Fibroblast of mammary gland (primary cell): ENCODE measurements at regions not wholly inside any gene's neighbourhood (a gene's known extent, or its start where the extent isn't known, plus 50 kb on each side); places are given as distances from the start of the nearest gene placed in this dataset.
"Not testable (repeated sequence)": the region's sequence is repeated elsewhere in the genome, so short reads cannot be mapped to it uniquely, and the experiment has no call there.

Source experiments
- DNase-seq: peaks from one replicate; pipeline ENCODE4 v3.0.0-alpha.2; 2010; ENCODE audit warnings: low read depth
- H3K4me3 ChIP-seq: 2 replicates; pipeline ENCODE4 v1.5.1; 2011; ENCODE audit warnings: low read depth, mild to moderate bottlenecking, low read length, moderate library complexity; ENCODE audit not compliant: control insufficient read depth
- TF ChIP-seq, protein P1 (sequence below): conservative IDR thresholded peaks from 2 replicates; pipeline ENCODE4 v1.5.1; 2011; ENCODE audit warnings: low read depth, low read length, inconsistent platforms; ENCODE audit not compliant: control insufficient read depth, insufficient read depth

DNA sequence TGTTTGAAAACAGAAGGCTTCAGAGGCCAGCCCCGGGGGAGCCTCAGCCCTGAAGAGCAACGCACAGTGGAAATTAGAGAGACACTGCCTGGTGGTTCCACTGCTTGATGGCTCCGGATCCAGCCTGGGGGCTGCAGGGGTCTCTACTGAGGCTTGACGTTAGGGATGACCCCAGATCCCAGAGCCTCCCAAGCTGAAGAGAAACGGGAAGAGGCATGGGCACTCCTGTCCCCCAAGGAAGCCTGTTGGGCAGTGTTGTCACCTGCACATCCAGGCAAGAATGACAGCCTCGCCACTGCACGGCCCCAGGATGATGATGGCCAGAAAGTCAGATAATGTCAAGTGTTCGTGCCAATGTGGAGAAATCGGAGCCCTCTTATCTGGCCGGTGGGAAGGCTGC lies 56.8 kb upstream of the FGF3 start:
- no peak overlapping the region for H3K4me3 ChIP-seq
- no peak for DNase-seq
- TF ChIP-seq, protein P1, sequence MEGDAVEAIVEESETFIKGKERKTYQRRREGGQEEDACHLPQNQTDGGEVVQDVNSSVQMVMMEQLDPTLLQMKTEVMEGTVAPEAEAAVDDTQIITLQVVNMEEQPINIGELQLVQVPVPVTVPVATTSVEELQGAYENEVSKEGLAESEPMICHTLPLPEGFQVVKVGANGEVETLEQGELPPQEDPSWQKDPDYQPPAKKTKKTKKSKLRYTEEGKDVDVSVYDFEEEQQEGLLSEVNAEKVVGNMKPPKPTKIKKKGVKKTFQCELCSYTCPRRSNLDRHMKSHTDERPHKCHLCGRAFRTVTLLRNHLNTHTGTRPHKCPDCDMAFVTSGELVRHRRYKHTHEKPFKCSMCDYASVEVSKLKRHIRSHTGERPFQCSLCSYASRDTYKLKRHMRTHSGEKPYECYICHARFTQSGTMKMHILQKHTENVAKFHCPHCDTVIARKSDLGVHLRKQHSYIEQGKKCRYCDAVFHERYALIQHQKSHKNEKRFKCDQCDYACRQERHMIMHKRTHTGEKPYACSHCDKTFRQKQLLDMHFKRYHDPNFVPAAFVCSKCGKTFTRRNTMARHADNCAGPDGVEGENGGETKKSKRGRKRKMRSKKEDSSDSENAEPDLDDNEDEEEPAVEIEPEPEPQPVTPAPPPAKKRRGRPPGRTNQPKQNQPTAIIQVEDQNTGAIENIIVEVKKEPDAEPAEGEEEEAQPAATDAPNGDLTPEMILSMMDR, result no peak

DNA sequence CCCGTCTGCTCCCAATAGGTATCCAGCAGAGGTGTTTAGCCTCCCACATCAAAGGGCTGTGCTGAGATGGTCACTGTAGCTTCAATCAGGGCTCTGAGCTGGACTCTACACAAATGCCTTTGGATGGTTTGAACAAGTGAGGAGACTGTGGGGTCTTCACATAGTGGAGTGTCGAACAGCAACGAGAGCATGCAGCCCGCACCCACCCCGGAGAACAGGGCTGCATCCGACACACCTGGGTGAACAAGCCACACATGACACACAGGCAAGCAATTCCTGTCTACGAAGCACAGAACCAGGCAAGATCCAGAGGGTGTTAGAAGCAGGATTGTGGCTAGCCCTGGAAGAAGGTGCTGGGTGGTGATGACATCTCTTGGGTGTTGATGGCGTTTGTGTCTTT lies 58.0 kb upstream of the FGF3 start:
- H3K4me3 ChIP-seq, result no peak overlapping the region
- no peak for DNase-seq
- TF ChIP-seq, protein P1, result no peak

GRCh38 chr11:69877704-69878103 lies 58.5 kb upstream of the FGF3 start:
- not testable (repeated sequence) for H3K4me3 ChIP-seq, DNase-seq

DNA sequence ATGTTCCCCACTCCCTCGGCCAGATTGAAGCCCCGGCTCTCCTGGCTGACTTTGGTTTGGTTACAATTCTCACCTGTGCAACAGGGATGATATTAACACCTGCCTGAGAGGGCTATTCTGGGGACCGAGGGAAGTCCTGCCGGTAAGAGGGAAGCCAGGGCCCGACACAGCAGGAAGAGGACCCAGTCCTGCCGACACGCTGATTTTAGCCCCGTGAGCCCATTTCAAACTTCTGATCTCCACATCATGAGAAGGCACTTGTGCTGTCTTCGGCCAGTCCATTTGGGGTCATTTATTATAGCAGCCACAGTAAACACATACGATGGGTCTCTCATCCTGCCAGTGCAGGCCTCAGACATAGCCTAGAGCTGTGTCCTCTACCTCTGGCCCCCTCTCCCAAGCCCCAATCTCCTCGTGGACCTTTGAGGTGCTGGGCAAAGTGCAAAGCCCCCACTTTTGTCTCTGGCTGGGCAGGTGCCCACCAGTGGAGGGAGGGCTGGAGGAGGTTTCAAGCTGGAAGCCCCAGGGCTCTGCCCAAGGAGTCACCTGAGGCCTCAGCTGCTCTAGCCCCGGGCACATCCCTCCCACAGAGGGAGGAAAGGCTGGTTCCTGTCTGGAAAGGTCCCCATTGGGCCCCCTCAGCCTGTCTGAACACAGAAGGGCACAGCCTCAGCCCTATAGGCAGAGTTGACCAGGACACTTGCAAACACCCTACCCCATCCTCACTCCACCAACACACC lies 59.1 kb upstream of the FGF3 start:
- no peak for DNase-seq
- TF ChIP-seq, protein P1, result no peak
- no peak overlapping the region for H3K4me3 ChIP-seq

- TF ChIP-seq, protein P1, result no peak
- DNase-seq, result no peak
These were observed 59.9 kb upstream of the FGF3 start for GRCh38 chr11:69878927-69879728.

GRCh38 chr11:69879729-69880005 lies 60.5 kb upstream of the FGF3 start:
- H3K4me3 ChIP-seq, result no peak overlapping the region
- TF ChIP-seq, protein P1, result no peak
- no peak for DNase-seq

More at GRCh38 chr11:69878927-69879728, 59.9 kb upstream of the FGF3 start:
- no peak overlapping the region for H3K4me3 ChIP-seq

DNA sequence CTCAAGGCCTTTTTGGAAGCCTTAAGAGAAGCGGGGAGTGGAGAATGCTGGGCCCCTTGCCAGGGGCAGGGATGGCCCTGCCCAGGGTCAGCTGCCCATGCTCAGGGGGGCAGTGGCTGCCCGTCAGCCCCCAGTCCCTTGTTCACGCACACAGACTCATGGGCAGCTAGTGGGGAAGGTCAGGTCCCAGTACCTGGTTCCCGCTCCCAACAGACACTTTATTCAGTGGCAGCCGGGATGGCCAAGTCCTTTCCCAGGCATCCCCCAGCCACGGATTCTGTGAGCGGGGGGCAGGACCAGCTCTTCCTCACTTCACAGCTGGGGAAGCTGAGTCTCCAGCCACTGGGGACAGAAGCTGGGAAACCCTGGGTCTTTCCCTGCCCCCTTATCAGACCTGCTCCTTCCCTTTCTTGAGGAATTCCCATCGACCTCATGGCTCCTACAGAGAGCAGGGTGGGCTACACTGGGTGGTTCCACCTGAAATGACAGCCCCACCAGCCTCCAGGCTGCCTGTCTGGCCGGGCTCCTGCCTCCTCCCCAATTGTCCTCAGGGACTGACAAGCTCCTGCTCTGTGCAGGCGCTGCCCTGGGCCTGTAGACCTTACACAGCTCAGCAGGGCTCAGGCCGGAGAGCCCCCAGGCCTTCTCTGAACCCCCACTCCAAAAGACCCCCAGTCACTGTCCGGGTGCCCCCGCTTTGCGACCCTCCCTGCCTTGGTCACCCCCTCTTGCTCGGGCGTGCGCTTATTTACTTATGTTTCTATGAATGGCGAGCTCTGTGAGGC lies 61.0 kb upstream of the FGF3 start:
- TF ChIP-seq, protein P1, result no peak
- no peak for DNase-seq
- no peak overlapping the region for H3K4me3 ChIP-seq
